ENCODE measurements at regions not wholly inside any gene's neighbourhood (a gene's known extent, or its start where the extent isn't known, plus 50 kb on each side); places are given as distances from the start of the nearest gene placed in this dataset.

- Mint-ChIP-seq H3K9me3 (no peaks in the 10 kb centered on the region), H3K27ac (no peak overlapping the region), H3K36me3 (no peaks in the 10 kb centered on the region)
- no peak for DNase-seq (ENCODE audit: low spot score in 2 of 2)
- ATAC-seq, result no peak
Measured at GRCh38 chr6:141174932-141175331, 957.8 kb upstream of the GJE1 start.

GRCh38 chr6:141173529-141173928 lies 959.2 kb upstream of the GJE1 start:
- no peak for DNase-seq (ENCODE audit: low spot score in 2 of 2)
- no peak for ATAC-seq
- Mint-ChIP-seq H3K9me3 (no peaks in the 10 kb centered on the region), H3K36me3 (no peaks in the 10 kb centered on the region), H3K27ac (no peak overlapping the region)

- Mint-ChIP-seq H3K9me3 (no peaks in the 10 kb centered on the region), H3K36me3 (no peaks in the 10 kb centered on the region), H3K27ac (no peak overlapping the region)
- ATAC-seq (no peak), DNase-seq (ENCODE audit: low spot score in 2 of 2) (no peak)
Measured at GRCh38 chr6:141169419-141169818, 963.3 kb upstream of the GJE1 start.

GRCh38 chr6:141167945-141168344 lies 964.8 kb upstream of the GJE1 start:
- Mint-ChIP-seq H3K9me3 (no peaks in the 10 kb centered on the region), H3K27ac (no peak overlapping the region), H3K36me3 (no peaks in the 10 kb centered on the region)
- DNase-seq (ENCODE audit: low spot score in 2 of 2), result no peak
- no peak for ATAC-seq

- no peak overlapping the region for H3K27ac Mint-ChIP-seq
Measured at GRCh38 chr6:141165002-141165665, 967.6 kb upstream of the GJE1 start.

GRCh38 chr6:141164042-141164743 lies 968.5 kb upstream of the GJE1 start:
- Mint-ChIP-seq H3K36me3 (no peaks in the 10 kb centered on the region), H3K27ac (no peak overlapping the region), H3K9me3 (no peaks in the 10 kb centered on the region)
- DNase-seq (ENCODE audit: low spot score in 2 of 2) (no peak), ATAC-seq (peak in 1 of 2 donors; percentile 46)

More at GRCh38 chr6:141165002-141165665, 967.6 kb upstream of the GJE1 start:
- Mint-ChIP-seq H3K9me3 (no peaks in the 10 kb centered on the region), H3K36me3 (no peaks in the 10 kb centered on the region)
- DNase-seq (ENCODE audit: low spot score in 2 of 2) (no peak), ATAC-seq (no peak)

GRCh38 chr6:141163107-141163506 lies 969.6 kb upstream of the GJE1 start:
- Mint-ChIP-seq H3K27ac (no peak overlapping the region), H3K36me3 (no peaks in the 10 kb centered on the region), H3K9me3 (no peaks in the 10 kb centered on the region)
- DNase-seq (ENCODE audit: low spot score in 2 of 2) (no peak), ATAC-seq (no peak)

- H3K9me3 Mint-ChIP-seq, result peaks cover 6% of the 10 kb centered on the region in 2 donors
Measured at GRCh38 chr6:141158740-141159139, 974.0 kb upstream of the GJE1 start.

GRCh38 chr6:141153563-141153962 lies 979.2 kb upstream of the GJE1 start:
- H3K9me3 Mint-ChIP-seq, result peaks cover 6% of the 10 kb centered on the region in 2 donors
- ATAC-seq (peak; percentile 71 to 99), DNase-seq (ENCODE audit: low spot score in 2 of 2) (peak in 1 of 2 donors; percentile 60)

More at GRCh38 chr6:141158740-141159139, 974.0 kb upstream of the GJE1 start:
- ATAC-seq (no peak), DNase-seq (ENCODE audit: low spot score in 2 of 2) (no peak)
- Mint-ChIP-seq H3K27ac (no peak overlapping the region), H3K36me3 (peaks cover 0 to 11% of the 10 kb centered on the region in 2 donors)

GRCh38 chr6:141152951-141153350 lies 979.8 kb upstream of the GJE1 start:
- H3K36me3 Mint-ChIP-seq, result peaks cover 9 to 12% of the 10 kb centered on the region in 2 donors
- DNase-seq (ENCODE audit: low spot score in 2 of 2) (no peak), ATAC-seq (no peak)
- peaks cover 10% of the 10 kb centered on the region in 2 donors for H3K9me3 Mint-ChIP-seq
- peak overlapping the region; percentile 19 to 89 for H3K27ac Mint-ChIP-seq

More at GRCh38 chr6:141153563-141153962, 979.2 kb upstream of the GJE1 start:
- Mint-ChIP-seq H3K27ac (peak overlapping the region in 1 of 2 donors; percentile 94), H3K36me3 (peaks cover 4 to 12% of the 10 kb centered on the region in 2 donors)

GRCh38 chr6:141151710-141152417 lies 980.9 kb upstream of the GJE1 start:
- Mint-ChIP-seq H3K9me3 (peaks cover 10% of the 10 kb centered on the region in 2 donors), H3K36me3 (peaks cover 9 to 12% of the 10 kb centered on the region in 2 donors), H3K27ac (peak overlapping the region in 1 of 2 donors; percentile 33)
- DNase-seq (ENCODE audit: low spot score in 2 of 2) (no peak), ATAC-seq (no peak)

GRCh38 chr6:141141870-141142269 lies 990.9 kb upstream of the GJE1 start:
- Mint-ChIP-seq H3K9me3 (no peaks in the 10 kb centered on the region), H3K36me3 (no peaks in the 10 kb centered on the region), H3K27ac (no peak overlapping the region)
- ATAC-seq, result no peak
- DNase-seq (ENCODE audit: low spot score in 2 of 2), result no peak

GRCh38 chr6:141140905-141141304 lies 991.8 kb upstream of the GJE1 start:
- Mint-ChIP-seq H3K36me3 (no peaks in the 10 kb centered on the region), H3K9me3 (no peaks in the 10 kb centered on the region), H3K27ac (no peak overlapping the region)
- ATAC-seq (no peak), DNase-seq (ENCODE audit: low spot score in 2 of 2) (no peak)

- no peak overlapping the region for H3K27ac Mint-ChIP-seq
- H3K9me3 Mint-ChIP-seq, result no peaks in the 10 kb centered on the region
- DNase-seq (ENCODE audit: low spot score in 2 of 2), result no peak
- ATAC-seq, result no peak
- H3K36me3 Mint-ChIP-seq, result no peaks in the 10 kb centered on the region
Measured at GRCh38 chr6:141139461-141139860, 993.3 kb upstream of the GJE1 start.

- Mint-ChIP-seq H3K27ac (no peak overlapping the region), H3K9me3 (no peaks in the 10 kb centered on the region), H3K36me3 (no peaks in the 10 kb centered on the region)
- no peak for DNase-seq (ENCODE audit: low spot score in 2 of 2)
- ATAC-seq, result no peak
Measured at GRCh38 chr6:141134723-141135122, 998.0 kb upstream of the GJE1 start.

GRCh38 chr6:141133836-141134235 lies 998.9 kb upstream of the GJE1 start:
- DNase-seq (ENCODE audit: low spot score in 2 of 2), result no peak
- Mint-ChIP-seq H3K36me3 (no peaks in the 10 kb centered on the region), H3K9me3 (no peaks in the 10 kb centered on the region), H3K27ac (no peak overlapping the region)
- no peak for ATAC-seq

GRCh38 chr6:141133346-141133745 lies 999.4 kb upstream of the GJE1 start:
- H3K9me3 Mint-ChIP-seq, result no peaks in the 10 kb centered on the region
- DNase-seq (ENCODE audit: low spot score in 2 of 2) (no peak), ATAC-seq (no peak)
- H3K27ac Mint-ChIP-seq, result no peak overlapping the region
- H3K36me3 Mint-ChIP-seq, result no peaks in the 10 kb centered on the region

Data from activated naive CD4-positive, alpha-beta T cell treated with anti-CD3 and anti-CD28 coated beads, Interleukin-2, amount 50 U/mL, for 72 hours (primary cell).